Breast epithelium (tissue), 3 donors: ENCODE measurements at regions not wholly inside any gene's neighbourhood (a gene's known extent, or its start where the extent isn't known, plus 50 kb on each side); places are given as distances from the start of the nearest gene placed in this dataset.
"Not testable (repeated sequence)": the region's sequence is repeated elsewhere in the genome, so short reads cannot be mapped to it uniquely, and the experiment has no call there.

Source experiments
- CTCF ChIP-seq, 3 donors: fragments of 450-650 bp; IDR thresholded peaks; one replicate each; pipeline ENCODE4 v1.5.1; 2016 to 2017; ENCODE audit warnings: antibody characterized with exemption in 3 of 3, mild to moderate bottlenecking in 3 of 3, moderate library complexity in 3 of 3
- POLR2A ChIP-seq: fragments of 450-650 bp; IDR thresholded peaks from one replicate; pipeline ENCODE4 v1.6.1; 2016; ENCODE audit warnings: antibody characterized with exemption, mild to moderate bottlenecking, moderate library complexity
- POLR2AphosphoS5 ChIP-seq, 3 donors: sonication (generic); formaldehyde crosslinking; IDR thresholded peaks; one replicate each; pipeline ENCODE4 v1.6.1; 2017; ENCODE audit warnings: antibody characterized with exemption in 3 of 3

- TF ChIP-seq CTCF (IDR thresholded peaks at IDR 0.05); POLR2A; POLR2AphosphoS5 (IDR thresholded peaks at IDR 0.05): not testable (repeated sequence)
Measured at GRCh38 chr15:31647337-31647826, 320.7 kb downstream of the KLF13 start.
